T-helper 2 cell (primary cell): ENCODE measurements at regions not wholly inside any gene's neighbourhood (a gene's known extent, or its start where the extent isn't known, plus 50 kb on each side); places are given as distances from the start of the nearest gene placed in this dataset.

Experiments used
- DNase-seq, 5 experiments: peaks; one replicate each; pipeline versions ENCODE4 v3.0.0 to v3.0.0-alpha.2; 2012 to 2022

- DNase-seq, result no peak
Measured at GRCh38 chr20:11852189-11852588, 65.5 kb upstream of the BTBD3 start.

DNA sequence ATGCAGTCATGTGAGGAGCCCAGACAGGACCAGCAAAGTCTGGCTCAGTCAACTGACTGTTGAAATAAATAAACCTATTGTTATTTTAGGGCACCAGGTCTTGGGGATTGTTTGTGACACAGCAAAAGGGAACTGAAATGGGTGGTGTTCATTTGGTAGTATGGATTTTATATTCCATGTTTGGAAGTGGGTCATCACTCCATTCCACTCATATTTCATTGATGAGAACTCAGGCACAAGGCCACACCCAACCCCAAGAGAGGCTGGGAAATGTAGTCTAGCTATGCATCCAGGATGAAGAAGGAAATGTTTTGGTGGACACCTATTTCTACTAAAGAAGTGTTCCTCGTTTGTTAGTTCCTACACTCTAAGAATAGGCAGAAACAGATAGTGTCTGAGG lies 64.9 kb upstream of the BTBD3 start:
- DNase-seq, result no peak

DNA sequence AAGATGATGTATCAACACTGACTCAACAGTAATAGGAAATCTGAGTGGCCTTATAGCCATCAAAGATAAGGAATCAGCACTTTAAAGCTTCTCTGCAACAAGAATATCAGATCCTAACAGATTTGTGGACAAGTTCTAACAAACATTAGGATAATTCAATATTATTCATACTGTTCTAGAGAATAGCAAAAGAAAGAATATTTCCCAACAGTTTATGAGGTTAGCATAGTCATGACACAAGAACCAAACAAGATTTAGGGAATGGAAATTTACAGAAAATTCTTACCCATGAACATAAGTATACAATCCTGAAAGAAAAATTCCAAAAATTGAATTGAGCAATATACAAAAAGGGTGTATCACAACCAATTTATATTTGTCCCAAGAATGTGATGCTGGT lies 64.3 kb upstream of the BTBD3 start:
- no peak for DNase-seq

DNA sequence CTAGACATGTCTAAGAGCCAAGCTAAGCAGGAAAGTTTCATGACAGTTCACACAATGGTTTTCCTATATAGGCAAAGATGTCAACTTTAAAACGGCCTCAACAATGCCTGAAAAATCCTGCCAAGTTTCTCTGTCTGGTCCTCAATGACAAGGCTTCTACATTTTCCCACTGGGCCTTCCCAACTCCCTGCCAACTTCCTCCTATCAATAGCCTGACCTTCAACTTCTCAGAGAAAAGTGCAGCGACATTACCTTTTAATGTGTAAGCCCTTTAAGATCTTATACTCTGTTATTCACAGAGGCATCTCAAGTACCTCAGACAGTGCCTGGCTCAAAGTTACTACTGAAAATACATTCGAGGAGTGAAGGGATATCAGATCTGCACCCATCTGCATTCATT lies 56.2 kb upstream of the BTBD3 start:
- no peak for DNase-seq

GRCh38 chr20:11867291-11867919 lies 50.3 kb upstream of the BTBD3 start:
- DNase-seq, result no peak
